ENCODE measurements at regions not wholly inside any gene's neighbourhood (a gene's known extent, or its start where the extent isn't known, plus 50 kb on each side); places are given as distances from the start of the nearest gene placed in this dataset.

- no peak for TF ChIP-seq FOXP2 (optimal IDR thresholded peaks at IDR 0.05; ENCODE audit: borderline replicate concordance, extremely low read depth, extremely low read length, insufficient read depth)
- TF ChIP-seq POLR2AphosphoS5 (IDR thresholded peaks at IDR 0.05; ENCODE audit: low read depth, low read length): no peak
- TF ChIP-seq SIN3A (IDR thresholded peaks at IDR 0.05; ENCODE audit: borderline replicate concordance, insufficient read depth, low read length): no peak
- no peak for TF ChIP-seq TAF1 (IDR thresholded peaks at IDR 0.05; ENCODE audit: borderline replicate concordance, insufficient read depth, low read length)
- no peak for TF ChIP-seq REST (IDR thresholded peaks at IDR 0.05; ENCODE audit: insufficient read depth in 1 of 2, low read depth in 2 of 2, low read length in 2 of 2)
These were observed 170.5 kb upstream of the WSCD1 start for GRCh38 chr17:5899496-5900195.

- TF ChIP-seq TAF1 (IDR thresholded peaks at IDR 0.05; ENCODE audit: borderline replicate concordance, insufficient read depth, low read length) (no peak), SIN3A (IDR thresholded peaks at IDR 0.05; ENCODE audit: borderline replicate concordance, insufficient read depth, low read length) (no peak), REST (IDR thresholded peaks at IDR 0.05; ENCODE audit: insufficient read depth in 1 of 2, low read depth in 2 of 2, low read length in 2 of 2) (no peak), FOXP2 (optimal IDR thresholded peaks at IDR 0.05; ENCODE audit: borderline replicate concordance, extremely low read depth, extremely low read length, insufficient read depth) (no peak), POLR2AphosphoS5 (IDR thresholded peaks at IDR 0.05; ENCODE audit: low read depth, low read length) (no peak)
These were observed 168.4 kb upstream of the WSCD1 start for GRCh38 chr17:5901731-5902130.

GRCh38 chr17:5902181-5903140, 167.7 kb upstream of the WSCD1 start:
- no peak for TF ChIP-seq POLR2AphosphoS5 (IDR thresholded peaks at IDR 0.05; ENCODE audit: low read depth, low read length)
- no peak for TF ChIP-seq SIN3A (IDR thresholded peaks at IDR 0.05; ENCODE audit: borderline replicate concordance, insufficient read depth, low read length)

GRCh38 chr17:5911919-5912318, 158.3 kb upstream of the WSCD1 start:
- TF ChIP-seq FOXP2 (optimal IDR thresholded peaks at IDR 0.05; ENCODE audit: borderline replicate concordance, extremely low read depth, extremely low read length, insufficient read depth): no peak
- TF ChIP-seq SIN3A (IDR thresholded peaks at IDR 0.05; ENCODE audit: borderline replicate concordance, insufficient read depth, low read length): no peak
- TF ChIP-seq REST (IDR thresholded peaks at IDR 0.05; ENCODE audit: insufficient read depth in 1 of 2, low read depth in 2 of 2, low read length in 2 of 2): no peak
- no peak for TF ChIP-seq TAF1 (IDR thresholded peaks at IDR 0.05; ENCODE audit: borderline replicate concordance, insufficient read depth, low read length)
- TF ChIP-seq POLR2AphosphoS5 (IDR thresholded peaks at IDR 0.05; ENCODE audit: low read depth, low read length): no peak

GRCh38 chr17:5913032-5913531, 157.1 kb upstream of the WSCD1 start:
- TF ChIP-seq SIN3A (IDR thresholded peaks at IDR 0.05; ENCODE audit: borderline replicate concordance, insufficient read depth, low read length): no peak
- TF ChIP-seq FOXP2 (optimal IDR thresholded peaks at IDR 0.05; ENCODE audit: borderline replicate concordance, extremely low read depth, extremely low read length, insufficient read depth): no peak
- no peak for TF ChIP-seq TAF1 (IDR thresholded peaks at IDR 0.05; ENCODE audit: borderline replicate concordance, insufficient read depth, low read length)
- TF ChIP-seq REST (IDR thresholded peaks at IDR 0.05; ENCODE audit: insufficient read depth in 1 of 2, low read depth in 2 of 2, low read length in 2 of 2): no peak
- TF ChIP-seq POLR2AphosphoS5 (IDR thresholded peaks at IDR 0.05; ENCODE audit: low read depth, low read length): no peak
